ENCODE measurements at regions not wholly inside any gene's neighbourhood (a gene's known extent, or its start where the extent isn't known, plus 50 kb on each side); places are given as distances from the start of the nearest gene placed in this dataset.
"Not testable (repeated sequence)": the region's sequence is repeated elsewhere in the genome, so short reads cannot be mapped to it uniquely, and the experiment has no call there.

DNA sequence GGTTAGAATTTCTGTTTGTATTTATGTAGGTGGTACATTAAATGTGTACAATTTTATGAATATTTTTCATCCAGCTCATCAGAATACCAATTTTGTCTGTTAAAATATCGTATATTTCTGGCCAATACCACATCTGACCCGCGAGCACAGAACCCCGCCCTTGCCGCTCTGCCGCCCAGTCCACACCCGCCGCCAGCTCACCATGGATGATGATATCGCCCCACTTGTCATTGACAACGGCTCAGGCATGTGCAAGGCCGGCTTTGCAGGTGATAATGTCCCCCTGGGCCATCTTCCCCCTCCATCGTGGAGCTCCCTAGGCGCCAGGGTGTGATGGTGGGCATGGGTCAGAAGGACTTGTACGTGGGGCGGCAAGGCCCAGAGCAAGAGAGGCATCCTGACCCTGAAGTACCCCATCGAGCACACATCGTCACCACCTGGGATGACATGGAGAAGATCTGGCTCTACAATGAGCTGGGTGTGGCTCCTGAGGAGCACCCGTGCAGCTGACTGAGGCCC lies 153.2 kb downstream of the CAVIN4 start:
- CTCF ChIA-PET = no interaction called here
- no peak overlapping the region for H3K4me3 ChIP-seq (ENCODE audit: low read depth, low read length)
- TF ChIP-seq, protein P1, sequence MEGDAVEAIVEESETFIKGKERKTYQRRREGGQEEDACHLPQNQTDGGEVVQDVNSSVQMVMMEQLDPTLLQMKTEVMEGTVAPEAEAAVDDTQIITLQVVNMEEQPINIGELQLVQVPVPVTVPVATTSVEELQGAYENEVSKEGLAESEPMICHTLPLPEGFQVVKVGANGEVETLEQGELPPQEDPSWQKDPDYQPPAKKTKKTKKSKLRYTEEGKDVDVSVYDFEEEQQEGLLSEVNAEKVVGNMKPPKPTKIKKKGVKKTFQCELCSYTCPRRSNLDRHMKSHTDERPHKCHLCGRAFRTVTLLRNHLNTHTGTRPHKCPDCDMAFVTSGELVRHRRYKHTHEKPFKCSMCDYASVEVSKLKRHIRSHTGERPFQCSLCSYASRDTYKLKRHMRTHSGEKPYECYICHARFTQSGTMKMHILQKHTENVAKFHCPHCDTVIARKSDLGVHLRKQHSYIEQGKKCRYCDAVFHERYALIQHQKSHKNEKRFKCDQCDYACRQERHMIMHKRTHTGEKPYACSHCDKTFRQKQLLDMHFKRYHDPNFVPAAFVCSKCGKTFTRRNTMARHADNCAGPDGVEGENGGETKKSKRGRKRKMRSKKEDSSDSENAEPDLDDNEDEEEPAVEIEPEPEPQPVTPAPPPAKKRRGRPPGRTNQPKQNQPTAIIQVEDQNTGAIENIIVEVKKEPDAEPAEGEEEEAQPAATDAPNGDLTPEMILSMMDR (IDR thresholded peaks at IDR 0.05; ENCODE audit: insufficient read depth, low read length, missing control alignments) = no peak
- POLR2A ChIA-PET = no interaction called here
- DNase-seq (ENCODE audit: low read depth, low spot score) = no peak

DNA sequence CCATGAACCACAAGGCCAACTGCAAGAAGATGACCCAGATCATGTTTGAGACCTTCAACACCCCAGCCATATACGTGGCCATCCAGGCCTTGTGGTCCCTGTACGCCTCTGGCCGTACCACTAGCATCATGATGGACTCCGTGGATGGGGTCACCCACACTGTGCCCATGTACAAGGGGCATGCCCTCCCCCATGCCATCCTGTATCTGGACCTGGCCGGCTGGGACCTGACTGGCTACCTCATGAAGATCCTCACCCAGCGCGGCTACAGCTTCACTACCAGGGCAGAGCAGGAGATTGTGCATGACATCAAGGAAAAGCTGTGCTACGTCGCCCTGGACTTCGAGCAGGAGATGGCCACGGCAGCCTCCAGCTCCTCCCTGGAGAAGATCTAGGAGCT lies 153.7 kb downstream of the CAVIN4 start:
- ChIA-PET POLR2A (no interaction called here), CTCF (no interaction called here)
- TF ChIP-seq, protein P1 (IDR thresholded peaks at IDR 0.05; ENCODE audit: insufficient read depth, low read length, missing control alignments) = no peak

DNA sequence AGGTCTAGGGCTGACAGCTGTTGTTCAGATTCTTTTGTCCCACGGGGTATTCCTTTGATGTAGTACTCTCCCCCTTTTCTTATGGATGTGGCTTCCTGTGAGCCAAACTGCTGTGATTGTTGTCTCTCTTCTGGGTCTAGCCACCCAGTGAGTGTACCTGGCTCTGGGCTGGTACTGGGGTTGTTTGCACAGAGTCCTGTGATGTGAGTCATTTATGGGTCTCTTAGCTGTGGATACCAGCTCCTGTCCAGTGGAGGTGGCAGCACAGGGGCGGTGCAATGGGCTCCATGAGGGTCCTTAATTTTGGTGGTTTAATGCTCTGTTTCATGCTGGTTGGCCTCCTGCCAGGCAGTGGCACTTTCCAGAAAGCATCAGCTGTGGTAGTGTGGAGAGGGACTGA lies 161.3 kb downstream of the CAVIN4 start:
- POLR2A ChIA-PET = no interaction called here
- TF ChIP-seq, protein P1 (IDR thresholded peaks at IDR 0.05; ENCODE audit: insufficient read depth, low read length, missing control alignments) = no peak
- DNase-seq (ENCODE audit: low read depth, low spot score) = no peak
- H3K4me3 ChIP-seq (ENCODE audit: low read depth, low read length) = no peak overlapping the region
- CTCF ChIA-PET = no interaction called here

More for the DNA sequence above, 153.7 kb downstream of the CAVIN4 start:
- H3K4me3 ChIP-seq (ENCODE audit: low read depth, low read length) = no peak overlapping the region
- no peak for DNase-seq (ENCODE audit: low read depth, low spot score)

DNA sequence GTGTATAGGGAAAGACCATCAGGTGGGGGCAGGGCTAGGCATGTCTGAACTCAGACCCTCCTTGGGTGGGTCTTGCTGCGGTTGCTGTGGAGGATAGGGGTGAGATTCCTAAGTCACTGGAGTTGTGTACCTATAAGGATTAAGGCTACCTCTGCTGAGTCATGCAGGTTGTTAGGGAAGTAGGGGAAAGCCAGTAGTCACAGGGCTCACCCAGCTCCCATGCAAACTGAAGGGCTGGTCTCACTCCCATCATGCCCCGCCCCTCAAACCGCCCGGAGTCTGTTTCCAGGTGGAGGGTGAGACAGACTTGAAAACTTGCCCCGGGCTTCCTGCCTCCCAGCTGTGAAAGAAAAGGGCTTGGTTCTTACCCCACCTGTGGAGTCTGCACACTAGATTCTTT lies 161.8 kb downstream of the CAVIN4 start:
- ChIA-PET POLR2A (no interaction called here), CTCF (no interaction called here)
- TF ChIP-seq, protein P1 (IDR thresholded peaks at IDR 0.05; ENCODE audit: insufficient read depth, low read length, missing control alignments) = no peak
- DNase-seq (ENCODE audit: low read depth, low spot score) = no peak
- H3K4me3 ChIP-seq (ENCODE audit: low read depth, low read length) = no peak overlapping the region

DNA sequence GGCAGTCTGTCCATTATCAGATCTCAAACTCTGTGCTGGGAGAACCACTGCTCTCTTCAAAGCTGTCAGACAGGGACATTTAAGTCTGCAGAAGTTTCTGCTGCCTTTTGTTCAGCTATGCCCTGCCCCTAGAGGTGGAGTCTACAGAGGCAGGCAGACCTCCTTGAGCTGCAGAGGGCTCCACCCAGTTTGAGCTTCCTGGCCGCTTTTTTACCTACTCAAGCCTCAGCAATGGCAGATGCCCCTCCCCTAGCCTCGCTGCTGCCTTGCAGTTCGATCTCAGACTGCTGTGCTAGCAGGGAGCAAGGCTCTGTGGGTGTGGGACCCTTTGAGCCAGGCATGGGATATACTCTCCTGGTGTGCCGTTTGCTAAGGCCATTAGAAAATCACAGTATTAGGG lies 171.1 kb downstream of the CAVIN4 start:
- CTCF ChIA-PET; H3K4me3 ChIP-seq (ENCODE audit: low read depth, low read length); POLR2A ChIA-PET; DNase-seq (ENCODE audit: low read depth, low spot score): not testable (repeated sequence)

DNA sequence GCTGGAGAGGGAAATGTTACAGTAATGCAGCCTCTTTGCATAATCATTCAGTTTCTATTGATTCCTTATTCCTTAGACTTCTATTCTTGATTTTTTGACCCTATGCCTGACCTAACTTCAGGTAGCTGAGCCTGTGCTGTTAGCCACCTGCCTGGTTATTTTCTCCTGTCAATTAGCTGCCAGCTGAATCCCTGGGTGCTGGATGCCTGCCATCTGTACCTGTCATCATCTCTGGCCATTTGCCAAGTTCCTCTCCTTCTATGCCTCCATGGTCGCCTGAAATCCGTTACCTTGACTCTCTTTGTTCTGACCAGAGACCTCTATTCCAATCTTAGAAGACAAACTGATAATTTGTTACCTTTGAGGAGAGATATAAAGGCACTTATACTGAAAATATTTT lies 178.3 kb downstream of the CAVIN4 start:
- ChIA-PET POLR2A (no interaction called here), CTCF (no interaction called here)
- TF ChIP-seq, protein P1 (IDR thresholded peaks at IDR 0.05; ENCODE audit: insufficient read depth, low read length, missing control alignments) = no peak
- H3K4me3 ChIP-seq (ENCODE audit: low read depth, low read length) = no peak overlapping the region
- no peak for DNase-seq (ENCODE audit: low read depth, low spot score)

DNA sequence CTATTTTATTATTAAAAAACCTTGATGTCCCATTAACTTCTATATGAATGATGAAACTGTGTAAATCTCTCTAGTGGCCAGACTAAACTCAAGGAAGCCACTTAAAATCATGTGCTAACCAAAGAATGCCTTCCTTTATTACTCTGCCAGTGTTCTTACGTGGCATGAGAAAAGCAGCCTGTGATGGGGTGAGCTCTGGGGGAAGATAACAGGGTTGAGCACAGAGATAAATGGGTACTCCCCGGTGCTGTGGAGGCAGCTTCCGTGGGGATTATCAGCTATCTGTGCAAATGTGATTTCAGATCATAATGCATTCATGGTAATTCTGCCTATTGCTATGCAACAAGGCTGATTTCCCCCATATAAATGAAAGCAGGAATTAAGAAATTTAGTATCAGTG lies 181.3 kb downstream of the CAVIN4 start:
- ChIA-PET POLR2A (no interaction called here), CTCF (no interaction called here)
- DNase-seq (ENCODE audit: low read depth, low spot score) = no peak
- TF ChIP-seq, protein P1 (IDR thresholded peaks at IDR 0.05; ENCODE audit: insufficient read depth, low read length, missing control alignments) = no peak
- H3K4me3 ChIP-seq (ENCODE audit: low read depth, low read length) = no peak overlapping the region

Measured in AG04449 (cell line).